ENCODE measurements at regions not wholly inside any gene's neighbourhood (a gene's known extent, or its start where the extent isn't known, plus 50 kb on each side); places are given as distances from the start of the nearest gene placed in this dataset.

DNA sequence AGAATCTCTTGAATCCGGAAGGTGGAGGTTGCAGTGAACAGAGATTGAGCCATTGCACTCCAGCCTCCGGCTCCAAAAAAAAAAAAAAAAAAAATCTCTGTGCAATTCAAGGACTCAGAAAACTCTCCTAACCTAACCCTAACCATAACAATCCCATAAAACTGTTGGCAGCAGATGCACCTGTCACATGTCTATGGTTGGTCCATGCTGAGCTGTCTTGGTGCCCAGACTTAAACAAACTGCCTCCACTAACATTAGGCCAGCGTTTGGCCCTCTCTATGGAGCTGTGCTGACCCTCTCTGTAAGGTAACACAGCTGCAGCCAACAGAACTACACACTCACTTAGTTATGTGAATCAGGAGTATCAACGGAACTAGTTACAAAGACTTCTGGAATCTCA, 132.5 kb upstream of the PTER start:
- TF ChIP-seq PTTG1 (tag; IDR thresholded peaks at IDR 0.05; ENCODE audit: low read depth) = no peak
- no peak for TF ChIP-seq MYBL2 (IDR thresholded peaks at IDR 0.05; ENCODE audit: low read depth)
- TF ChIP-seq MYBL2 (CRISPR knock-in tag; IDR thresholded peaks at IDR 0.05; ENCODE audit: borderline replicate concordance) = no peak
- TF ChIP-seq POLR2A (conservative IDR thresholded peaks at IDR 0.05) = no peak
- no peak for TF ChIP-seq MTA3 (IDR thresholded peaks at IDR 0.05; ENCODE audit: borderline replicate concordance)
- no peak for TF ChIP-seq GATAD2B (IDR thresholded peaks at IDR 0.05; ENCODE audit: borderline replicate concordance)
- TF ChIP-seq SMAD3 (CRISPR knock-in tag; conservative IDR thresholded peaks at IDR 0.05) = no peak
- TF ChIP-seq, protein P1, sequence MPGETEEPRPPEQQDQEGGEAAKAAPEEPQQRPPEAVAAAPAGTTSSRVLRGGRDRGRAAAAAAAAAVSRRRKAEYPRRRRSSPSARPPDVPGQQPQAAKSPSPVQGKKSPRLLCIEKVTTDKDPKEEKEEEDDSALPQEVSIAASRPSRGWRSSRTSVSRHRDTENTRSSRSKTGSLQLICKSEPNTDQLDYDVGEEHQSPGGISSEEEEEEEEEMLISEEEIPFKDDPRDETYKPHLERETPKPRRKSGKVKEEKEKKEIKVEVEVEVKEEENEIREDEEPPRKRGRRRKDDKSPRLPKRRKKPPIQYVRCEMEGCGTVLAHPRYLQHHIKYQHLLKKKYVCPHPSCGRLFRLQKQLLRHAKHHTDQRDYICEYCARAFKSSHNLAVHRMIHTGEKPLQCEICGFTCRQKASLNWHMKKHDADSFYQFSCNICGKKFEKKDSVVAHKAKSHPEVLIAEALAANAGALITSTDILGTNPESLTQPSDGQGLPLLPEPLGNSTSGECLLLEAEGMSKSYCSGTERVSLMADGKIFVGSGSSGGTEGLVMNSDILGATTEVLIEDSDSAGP (CRISPR knock-in tag; IDR thresholded peaks at IDR 0.05) = no peak
- TF ChIP-seq, protein P2, sequence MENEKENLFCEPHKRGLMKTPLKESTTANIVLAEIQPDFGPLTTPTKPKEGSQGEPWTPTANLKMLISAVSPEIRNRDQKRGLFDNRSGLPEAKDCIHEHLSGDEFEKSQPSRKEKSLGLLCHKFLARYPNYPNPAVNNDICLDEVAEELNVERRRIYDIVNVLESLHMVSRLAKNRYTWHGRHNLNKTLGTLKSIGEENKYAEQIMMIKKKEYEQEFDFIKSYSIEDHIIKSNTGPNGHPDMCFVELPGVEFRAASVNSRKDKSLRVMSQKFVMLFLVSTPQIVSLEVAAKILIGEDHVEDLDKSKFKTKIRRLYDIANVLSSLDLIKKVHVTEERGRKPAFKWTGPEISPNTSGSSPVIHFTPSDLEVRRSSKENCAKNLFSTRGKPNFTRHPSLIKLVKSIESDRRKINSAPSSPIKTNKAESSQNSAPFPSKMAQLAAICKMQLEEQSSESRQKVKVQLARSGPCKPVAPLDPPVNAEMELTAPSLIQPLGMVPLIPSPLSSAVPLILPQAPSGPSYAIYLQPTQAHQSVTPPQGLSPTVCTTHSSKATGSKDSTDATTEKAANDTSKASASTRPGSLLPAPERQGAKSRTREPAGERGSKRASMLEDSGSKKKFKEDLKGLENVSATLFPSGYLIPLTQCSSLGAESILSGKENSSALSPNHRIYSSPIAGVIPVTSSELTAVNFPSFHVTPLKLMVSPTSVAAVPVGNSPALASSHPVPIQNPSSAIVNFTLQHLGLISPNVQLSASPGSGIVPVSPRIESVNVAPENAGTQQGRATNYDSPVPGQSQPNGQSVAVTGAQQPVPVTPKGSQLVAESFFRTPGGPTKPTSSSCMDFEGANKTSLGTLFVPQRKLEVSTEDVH (IDR thresholded peaks at IDR 0.05; ENCODE audit: low read depth, partially characterized antibody) = no peak
- no peak for TF ChIP-seq NCOA1 (IDR thresholded peaks at IDR 0.05; ENCODE audit: low read depth)
- TF ChIP-seq, protein P3, sequence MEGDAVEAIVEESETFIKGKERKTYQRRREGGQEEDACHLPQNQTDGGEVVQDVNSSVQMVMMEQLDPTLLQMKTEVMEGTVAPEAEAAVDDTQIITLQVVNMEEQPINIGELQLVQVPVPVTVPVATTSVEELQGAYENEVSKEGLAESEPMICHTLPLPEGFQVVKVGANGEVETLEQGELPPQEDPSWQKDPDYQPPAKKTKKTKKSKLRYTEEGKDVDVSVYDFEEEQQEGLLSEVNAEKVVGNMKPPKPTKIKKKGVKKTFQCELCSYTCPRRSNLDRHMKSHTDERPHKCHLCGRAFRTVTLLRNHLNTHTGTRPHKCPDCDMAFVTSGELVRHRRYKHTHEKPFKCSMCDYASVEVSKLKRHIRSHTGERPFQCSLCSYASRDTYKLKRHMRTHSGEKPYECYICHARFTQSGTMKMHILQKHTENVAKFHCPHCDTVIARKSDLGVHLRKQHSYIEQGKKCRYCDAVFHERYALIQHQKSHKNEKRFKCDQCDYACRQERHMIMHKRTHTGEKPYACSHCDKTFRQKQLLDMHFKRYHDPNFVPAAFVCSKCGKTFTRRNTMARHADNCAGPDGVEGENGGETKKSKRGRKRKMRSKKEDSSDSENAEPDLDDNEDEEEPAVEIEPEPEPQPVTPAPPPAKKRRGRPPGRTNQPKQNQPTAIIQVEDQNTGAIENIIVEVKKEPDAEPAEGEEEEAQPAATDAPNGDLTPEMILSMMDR (IDR thresholded peaks at IDR 0.05 in 2 of 3, conservative IDR thresholded peaks at IDR 0.05 in 1 of 3; ENCODE audit: insufficient read depth in 2 of 3, low read depth in 1 of 3, low read length in 3 of 3) = no peak
